DOHH2 (cell line): ENCODE measurements at regions not wholly inside any gene's neighbourhood (a gene's known extent, or its start where the extent isn't known, plus 50 kb on each side); places are given as distances from the start of the nearest gene placed in this dataset.

Source experiments
- H3F3A ChIP-seq: fragments of 200-600 bp; sonication (generic), shearing (Covaris generic); 2 replicates; pipeline ENCODE4 v1.6.0; 2016; ENCODE audit warnings: antibody characterized with exemption, mild to moderate bottlenecking; ENCODE audit not compliant: control insufficient read depth, insufficient read depth
- H3K27ac ChIP-seq: fragments of 200-600 bp; sonication (generic); 2 replicates; pipeline ENCODE4 v1.5.1; 2014; ENCODE audit warnings: low read depth, mild to moderate bottlenecking, low read length, moderate library complexity
- H3K27me3 ChIP-seq: fragments of 200-600 bp; sonication (generic); 2 replicates; pipeline ENCODE4 v1.6.1; 2014; ENCODE audit warnings: mild to moderate bottlenecking, low read length, mixed read lengths; ENCODE audit not compliant: control insufficient read depth
- H3K36me3 ChIP-seq: fragments of 200-600 bp; sonication (generic); 2 replicates; pipeline ENCODE4 v1.6.1; 2014; ENCODE audit warnings: mild to moderate bottlenecking, low read length, moderate library complexity, mixed read lengths; ENCODE audit not compliant: control insufficient read depth
- H3K4me1 ChIP-seq: fragments of 200-600 bp; sonication (generic); 2 replicates; pipeline ENCODE4 v1.6.1; 2014; ENCODE audit warnings: mild to moderate bottlenecking, low read length, mixed read lengths; ENCODE audit not compliant: control insufficient read depth
- H3K4me2 ChIP-seq: fragments of 200-600 bp; sonication (generic); 2 replicates; pipeline ENCODE4 v1.6.0; 2014; ENCODE audit warnings: mild to moderate bottlenecking, low read length, moderate library complexity
- H3K4me3 ChIP-seq: fragments of 200-600 bp; sonication (generic); 2 replicates; pipeline ENCODE4 v1.5.1; 2014; ENCODE audit warnings: mild to moderate bottlenecking, low read length, mixed read lengths
- H3K79me2 ChIP-seq: fragments of 200-600 bp; sonication (generic); 2 replicates; pipeline ENCODE4 v1.6.1; 2014; ENCODE audit warnings: mild to moderate bottlenecking, low read length, mixed read lengths; ENCODE audit not compliant: control insufficient read depth
- H3K9me2 ChIP-seq: fragments of 200-600 bp; sonication (generic); replicated peaks from 2 replicates; pipeline ENCODE4 v1.6.1; 2014; ENCODE audit warnings: mild to moderate bottlenecking, low read length, mixed read lengths; ENCODE audit not compliant: control insufficient read depth
- H3K9me3 ChIP-seq: fragments of 200-600 bp; sonication (generic); 2 replicates; pipeline ENCODE4 v1.6.1; 2014; ENCODE audit warnings: antibody characterized with exemption, low read length, mixed read lengths; ENCODE audit not compliant: control insufficient read depth, insufficient read depth
- H4K20me1 ChIP-seq: fragments of 200-600 bp; sonication (generic); 2 replicates; pipeline ENCODE4 v1.6.0; 2014; ENCODE audit warnings: low read depth, mild to moderate bottlenecking, antibody characterized with exemption, low read length, moderate library complexity; ENCODE audit not compliant: control insufficient read depth, insufficient read depth
- CTCF ChIP-seq: fragments of 200-600 bp; sonication (generic); IDR thresholded peaks from one replicate; pipeline ENCODE4 v1.5.1; 2014; ENCODE audit warnings: antibody characterized with exemption, mild to moderate bottlenecking, low read depth, low read length; ENCODE audit not compliant: poor library complexity, severe bottlenecking
- EZH2phosphoT487 ChIP-seq: fragments of 200-600 bp; sonication (generic); IDR thresholded peaks from 2 replicates; pipeline ENCODE4 v1.6.1; 2017; ENCODE audit warnings: borderline replicate concordance, mild to moderate bottlenecking, antibody characterized with exemption, low read length, moderate library complexity, mixed read lengths

GRCh38 chr5:145324101-145324500 lies 511.0 kb downstream of the PRELID2 start:
- Histone ChIP-seq H3K9me2 (no peaks in the 10 kb centered on the region), H3K4me3 (no peak overlapping the region), H4K20me1 (no peaks in the 10 kb centered on the region), H3K27ac (no peak overlapping the region), H3K4me2 (no peak overlapping the region), H3K27me3 (no peaks in the 10 kb centered on the region), H3K36me3 (no peaks in the 10 kb centered on the region), H3K79me2 (no peaks in the 10 kb centered on the region), H3K9me3 (no peaks in the 10 kb centered on the region), H3F3A (no peaks in the 10 kb centered on the region), H3K4me1 (no peaks in the 10 kb centered on the region)
- no peak for TF ChIP-seq CTCF
- TF ChIP-seq EZH2phosphoT487 = no peak

GRCh38 chr5:145316282-145316681 lies 518.9 kb downstream of the PRELID2 start:
- no peaks in the 10 kb centered on the region for H3K9me3 ChIP-seq
- H3K4me3 ChIP-seq = no peak overlapping the region
- H3K9me2 ChIP-seq = no peaks in the 10 kb centered on the region
- no peaks in the 10 kb centered on the region for H3K79me2 ChIP-seq
- no peaks in the 10 kb centered on the region for H3K27me3 ChIP-seq
- no peaks in the 10 kb centered on the region for H3K36me3 ChIP-seq
- no peaks in the 10 kb centered on the region for H3F3A ChIP-seq
- no peak overlapping the region for H3K27ac ChIP-seq
- H4K20me1 ChIP-seq = no peaks in the 10 kb centered on the region
- H3K4me2 ChIP-seq = no peak overlapping the region
- no peaks in the 10 kb centered on the region for H3K4me1 ChIP-seq
- TF ChIP-seq CTCF (no peak), EZH2phosphoT487 (no peak)

- Histone ChIP-seq H4K20me1 (no peaks in the 10 kb centered on the region), H3K9me2 (no peaks in the 10 kb centered on the region), H3K9me3 (no peaks in the 10 kb centered on the region), H3K4me1 (no peaks in the 10 kb centered on the region), H3K27ac (no peak overlapping the region), H3K79me2 (no peaks in the 10 kb centered on the region), H3K36me3 (no peaks in the 10 kb centered on the region), H3K27me3 (no peaks in the 10 kb centered on the region), H3F3A (no peaks in the 10 kb centered on the region), H3K4me2 (no peak overlapping the region), H3K4me3 (no peak overlapping the region)
- TF ChIP-seq CTCF = no peak
- no peak for TF ChIP-seq EZH2phosphoT487
These were observed 527.2 kb downstream of the PRELID2 start for GRCh38 chr5:145307866-145308382.
